ENCODE measurements at regions not wholly inside any gene's neighbourhood (a gene's known extent, or its start where the extent isn't known, plus 50 kb on each side); places are given as distances from the start of the nearest gene placed in this dataset.

GRCh38 chr18:51724790-51725721, 527.6 kb upstream of the MEX3C start (continued):
- no peak for TF ChIP-seq ZNF710 (CRISPR knock-in tag; IDR thresholded peaks at IDR 0.05; ENCODE audit: borderline replicate concordance)

- intact Hi-C loops (cut with micrococcal nuclease; ENCODE audit: unreplicated experiment) (no loop called here), in situ Hi-C loops (cut with HindIII; ENCODE audit: extremely low pct_ligation_motif_present, low pct_unique_long_range_greater_than_20kb) (no loop called here)
- Histone ChIP-seq H2AFZ (ENCODE audit: low read length) (no peak overlapping the region), H3K4me2 (ENCODE audit: low read depth, low read length) (no peak overlapping the region), H3K4me1 (ENCODE audit: insufficient read depth, low read length) (no peaks in the 10 kb centered on the region), H3K36me3 (replicated peaks in 1 of 2; ENCODE audit: control insufficient read depth in 1 of 2, insufficient read depth in 2 of 2, low read length in 2 of 2) (no peaks in the 10 kb centered on the region), H3K27me3 (ENCODE audit: control insufficient read depth in 1 of 2, insufficient read depth in 2 of 2, low read length in 2 of 2) (no peaks in the 10 kb centered on the region), H3K4me3 (replicated peaks in 1 of 3; ENCODE audit: insufficient read depth in 1 of 3, low read depth in 2 of 3, low read length in 3 of 3) (no peak overlapping the region), H3K79me2 (ENCODE audit: insufficient read depth, low read length) (no peaks in the 10 kb centered on the region), H4K20me1 (ENCODE audit: insufficient read depth, low read length) (no peaks in the 10 kb centered on the region), H3K9me3 (ENCODE audit: low read length) (no peaks in the 10 kb centered on the region; the same call in 1 of the 2 replicates), H3K27ac (ENCODE audit: extremely low read length, insufficient read depth, low read length) (no peak overlapping the region), H3K9ac (ENCODE audit: insufficient read depth, low read depth, low read length) (no peak overlapping the region)
- WGBS (ENCODE audit: low lambda C conversion rate): 23% methylated on average over 2 of the region's 2 CpGs
- ATAC-seq: no peak
- CTCF ChIA-PET (ENCODE audit: low intra/inter-chr PET ratio, low total read pairs): no interaction called here
- no peak for DNase-seq (ENCODE audit: low spot score)
- no TSS peak for BruUV-seq (replicated peaks)
- no peak for FAIRE-seq
- POLR2A ChIA-PET: no interaction called here
- TF ChIP-seq RAD21 (CRISPR knock-in tag; IDR thresholded peaks at IDR 0.05) (no peak), AGO2 (optimal IDR thresholded peaks at IDR 0.05; ENCODE audit: low read depth, low read length) (no peak), AHDC1 (CRISPR knock-in tag; IDR thresholded peaks at IDR 0.05; ENCODE audit: borderline replicate concordance) (no peak), ZNF839 (CRISPR knock-in tag; IDR thresholded peaks at IDR 0.05; ENCODE audit: borderline replicate concordance) (no peak), KDM1A (CRISPR knock-in tag; IDR thresholded peaks at IDR 0.05) (no peak), SETDB1 (CRISPR knock-in tag; IDR thresholded peaks at IDR 0.05; ENCODE audit: borderline replicate concordance) (no peak), RARG (CRISPR knock-in tag; IDR thresholded peaks at IDR 0.05; ENCODE audit: low read depth) (no peak), ZBED4 (CRISPR knock-in tag; IDR thresholded peaks at IDR 0.05; ENCODE audit: borderline replicate concordance) (no peak), ZNF274 (CRISPR knock-in tag; IDR thresholded peaks at IDR 0.05) (no peak)
Observed at GRCh38 chr18:51726614-51727013, 529.1 kb upstream of the MEX3C start.

All from HepG2 (cell line).